Muscle of back (tissue), 3 donors: ENCODE measurements at regions not wholly inside any gene's neighbourhood (a gene's known extent, or its start where the extent isn't known, plus 50 kb on each side); places are given as distances from the start of the nearest gene placed in this dataset.

Experiments used
- DNase-seq, 3 donors: peaks; one replicate each; pipeline versions ENCODE4 v3.0.0 to v3.0.0-alpha.2; 2013

DNA sequence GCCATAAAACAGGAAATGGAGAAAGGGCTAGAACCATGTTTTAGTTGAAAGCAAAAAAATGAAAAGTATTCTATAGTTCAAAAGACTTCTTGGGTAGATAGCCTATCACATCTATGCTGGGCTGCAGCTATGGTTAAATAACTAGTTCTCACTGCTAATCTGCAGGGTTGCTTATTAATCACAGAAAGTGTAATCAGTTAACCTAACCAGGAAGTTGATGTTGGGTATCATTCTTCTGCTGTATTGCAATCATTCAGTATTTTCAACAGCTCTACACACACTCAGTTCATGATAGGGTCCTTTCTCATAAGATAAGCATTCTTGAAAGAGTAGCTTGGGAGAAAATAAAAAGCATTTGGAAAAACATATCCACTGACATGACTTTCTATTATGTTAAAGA is 135.2 kb upstream of the TCF21 start:
- no peak for DNase-seq

DNA sequence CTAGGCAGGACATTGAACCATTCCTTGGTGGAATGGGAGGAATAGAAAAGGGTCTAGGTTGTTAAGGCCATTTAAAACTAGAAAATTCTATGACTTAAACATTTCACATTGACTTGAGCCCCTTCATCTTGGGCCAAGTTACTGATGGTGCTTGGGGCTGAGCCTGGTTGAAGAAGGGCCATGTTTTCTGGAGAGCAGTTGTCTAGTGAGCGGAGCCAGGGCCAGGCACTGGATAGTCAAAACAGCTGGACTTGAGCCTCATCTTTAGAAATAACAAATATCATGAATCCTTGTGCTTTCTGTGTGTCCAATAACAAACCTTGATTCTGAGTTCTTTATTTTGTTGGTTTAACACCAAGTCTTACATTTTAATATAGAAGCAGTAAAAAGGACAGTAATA is 134.6 kb upstream of the TCF21 start:
- DNase-seq = no peak

DNA sequence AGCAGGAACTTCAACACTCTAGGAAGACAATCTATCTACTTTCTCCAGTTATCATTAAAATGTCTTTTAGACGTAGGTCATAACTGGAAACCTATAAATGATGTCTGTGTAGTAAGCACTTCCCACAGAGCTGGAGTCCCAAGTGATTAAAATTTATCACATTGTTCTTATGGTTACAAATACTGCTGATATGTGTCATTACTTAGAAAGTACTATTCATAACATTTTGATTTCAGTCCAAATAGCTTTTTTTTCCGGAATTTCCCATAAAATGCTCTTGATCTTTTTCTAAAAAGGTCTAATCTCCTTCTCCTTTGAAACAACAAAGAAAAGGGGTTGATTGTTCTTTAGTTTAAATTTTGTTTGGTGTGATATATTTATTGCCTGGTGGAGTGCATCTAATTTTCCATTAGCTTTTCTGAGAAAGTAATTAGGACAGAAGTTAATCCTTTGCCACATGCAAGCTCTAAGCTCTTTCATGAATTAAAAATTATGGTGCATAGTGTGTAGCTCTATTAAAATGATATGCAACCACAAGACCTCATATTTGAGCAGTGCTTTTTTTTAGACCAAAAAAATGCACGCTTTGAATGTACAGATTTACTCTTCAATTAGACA is 132.7 kb upstream of the TCF21 start:
- peak in 2 of 3 donors; percentile 56 to 64 for DNase-seq

DNA sequence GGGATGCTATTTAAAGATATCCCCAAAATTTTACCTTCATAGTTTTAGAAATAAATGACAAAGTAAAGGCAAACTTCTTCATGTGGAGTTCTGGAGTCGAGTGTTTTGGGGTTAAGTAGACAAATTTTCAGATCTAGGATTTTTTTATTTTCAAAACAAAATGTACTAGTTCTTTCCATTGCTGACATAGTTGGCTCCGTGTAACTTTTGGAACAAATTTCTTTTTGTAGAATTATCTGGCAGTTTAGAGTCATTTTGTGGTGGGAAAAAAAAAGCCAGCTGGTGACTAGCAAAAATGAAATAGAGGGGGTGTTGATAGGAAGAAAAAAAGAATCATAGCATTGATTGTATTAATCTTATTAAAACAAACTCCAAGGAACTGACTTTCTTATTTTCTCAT is 131.6 kb upstream of the TCF21 start:
- DNase-seq = peak; percentile 72 to 84 (median 78)

DNA sequence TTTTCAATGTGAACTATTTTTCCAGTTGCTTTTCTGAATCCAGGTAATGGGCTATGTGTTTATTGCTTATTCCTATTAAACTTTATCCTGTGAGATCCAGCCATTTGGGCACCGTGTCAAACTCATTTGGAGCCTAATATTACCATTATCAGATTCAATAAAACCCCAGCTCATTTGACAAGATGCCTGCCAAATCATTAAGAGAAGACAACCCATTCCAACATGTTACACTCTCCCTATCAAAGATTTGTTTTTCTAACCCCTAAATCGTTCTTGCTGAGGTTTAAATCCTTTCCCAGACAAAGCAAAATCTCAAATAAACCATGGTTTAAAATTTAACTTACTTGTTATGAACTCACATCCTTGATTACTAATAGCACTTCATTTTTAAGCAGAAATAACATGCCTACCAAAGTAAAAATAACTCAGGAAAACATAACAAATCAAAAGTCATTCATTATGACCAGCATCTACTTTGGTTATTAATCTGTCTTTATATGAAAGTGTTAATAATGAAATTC is 130.0 kb upstream of the TCF21 start:
- no peak for DNase-seq

DNA sequence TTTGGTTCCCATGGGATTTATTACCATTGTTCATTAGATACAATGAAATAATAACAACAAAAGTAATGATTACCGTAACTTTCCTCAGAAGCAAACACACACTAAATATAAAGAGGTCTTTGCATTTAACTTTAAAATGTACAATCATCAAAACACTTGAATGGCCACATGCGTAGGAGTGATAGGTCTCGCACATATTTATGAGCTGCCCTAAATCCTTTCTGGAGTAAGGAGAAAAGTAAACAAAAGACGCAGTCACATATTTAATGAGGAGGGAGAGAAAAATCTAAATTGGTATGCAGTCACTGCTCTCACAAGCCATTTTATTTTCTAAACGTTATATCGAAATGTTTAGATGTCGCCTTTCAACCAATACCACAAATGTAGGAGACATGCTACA is 129.4 kb upstream of the TCF21 start:
- no peak for DNase-seq

DNA sequence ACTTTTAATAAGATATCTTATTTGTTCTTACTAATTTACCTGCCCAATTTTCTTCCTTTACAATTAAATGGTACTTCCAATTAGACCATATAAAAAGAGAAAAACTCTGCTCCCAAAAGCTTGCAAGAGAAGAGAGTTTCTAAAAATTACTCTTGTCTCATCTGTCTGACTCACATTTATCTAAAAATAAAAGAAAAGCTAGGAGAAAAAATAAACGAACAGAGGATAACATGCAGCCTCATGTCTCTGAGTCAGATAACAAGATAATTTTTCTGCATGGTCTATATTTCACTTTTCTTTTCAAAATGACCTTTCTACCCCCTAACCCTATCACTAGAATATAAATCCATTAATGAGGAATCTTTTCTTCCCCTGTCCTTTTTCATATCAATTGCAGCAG is 127.2 kb upstream of the TCF21 start:
- no peak for DNase-seq

DNA sequence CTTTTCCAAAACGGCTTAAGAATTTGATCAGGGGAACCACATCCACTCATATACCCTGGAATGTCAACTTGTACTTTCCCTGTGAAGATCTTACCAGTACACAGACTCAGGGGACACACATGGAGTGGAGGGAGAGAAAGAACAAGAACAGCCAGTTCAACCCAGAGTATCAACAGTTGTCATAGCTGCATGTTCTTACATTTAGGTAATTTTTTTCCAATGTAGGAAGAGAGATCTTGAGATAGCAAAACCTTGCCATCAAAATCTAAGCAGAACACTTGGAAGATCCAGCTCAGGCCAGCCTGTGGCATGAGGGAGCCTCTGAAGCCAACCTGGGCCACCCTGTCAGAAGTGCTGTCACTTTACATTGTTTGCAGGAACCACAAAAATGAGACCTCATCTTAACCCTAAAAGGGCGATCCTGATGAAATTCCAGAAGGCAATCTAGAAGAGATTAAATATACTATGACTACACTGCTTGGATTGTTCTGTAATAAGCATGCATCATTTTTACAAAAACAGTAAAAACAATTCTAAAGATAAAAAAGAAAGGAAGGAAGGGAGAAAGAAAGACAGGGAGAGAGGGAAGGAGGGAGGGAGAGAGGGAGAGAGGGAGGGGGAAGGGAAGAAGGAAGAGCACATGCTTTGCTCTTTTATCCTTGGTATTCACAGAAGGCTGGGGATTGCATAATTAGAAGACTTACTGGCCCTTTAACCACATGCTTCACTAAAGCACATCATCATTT is 124.7 kb upstream of the TCF21 start:
- no peak for DNase-seq

DNA sequence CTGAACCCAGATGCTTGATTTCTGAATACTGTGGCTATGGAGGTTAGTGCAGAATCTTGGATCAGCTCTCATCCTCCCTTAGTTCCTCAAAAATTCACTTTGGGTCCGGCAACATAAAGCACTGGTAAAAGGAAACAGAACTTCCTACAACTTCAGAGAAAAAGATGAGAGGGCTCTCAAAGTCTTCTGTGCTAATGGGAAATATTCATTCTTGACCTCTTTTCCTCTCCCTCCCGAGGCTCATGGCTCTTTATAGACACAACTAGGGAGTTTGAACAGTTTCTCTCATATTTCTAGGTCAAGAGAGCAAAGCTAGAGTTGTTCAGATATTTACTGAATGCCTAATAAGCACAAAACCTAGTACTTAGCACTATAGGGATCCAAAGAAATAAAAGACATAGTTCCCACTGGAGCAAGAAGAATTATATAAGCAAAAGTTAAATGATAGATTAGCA is 124.1 kb upstream of the TCF21 start:
- no peak for DNase-seq

DNA sequence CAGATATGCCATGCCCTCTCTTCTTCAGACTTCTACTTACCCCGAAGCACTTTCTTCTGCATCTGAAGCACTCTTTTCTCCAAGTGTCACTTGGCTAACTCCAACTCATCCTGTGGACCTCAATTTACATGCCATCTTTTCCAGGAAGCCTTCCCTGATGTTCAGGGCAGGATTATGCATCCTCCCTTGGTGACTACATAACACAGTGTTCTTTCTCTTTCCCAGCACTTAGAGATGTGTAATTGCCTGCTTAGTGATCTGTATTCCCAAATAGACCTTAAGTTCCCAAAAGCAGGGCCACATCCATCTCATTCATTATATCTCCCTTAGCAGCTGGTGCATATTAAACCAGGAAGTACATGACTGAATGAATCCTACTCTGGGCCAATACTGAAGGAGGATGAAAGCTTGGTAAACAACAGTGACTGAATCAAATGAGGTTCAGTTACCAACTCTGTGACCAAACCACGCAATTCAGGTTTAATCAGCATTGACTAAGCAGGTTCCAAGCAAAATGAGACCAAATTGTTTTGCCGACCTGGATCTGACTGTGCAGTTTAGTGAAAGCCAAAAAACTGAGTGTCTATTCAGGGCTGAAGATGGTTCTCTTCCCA is 121.4 kb upstream of the TCF21 start:
- DNase-seq = no peak

DNA sequence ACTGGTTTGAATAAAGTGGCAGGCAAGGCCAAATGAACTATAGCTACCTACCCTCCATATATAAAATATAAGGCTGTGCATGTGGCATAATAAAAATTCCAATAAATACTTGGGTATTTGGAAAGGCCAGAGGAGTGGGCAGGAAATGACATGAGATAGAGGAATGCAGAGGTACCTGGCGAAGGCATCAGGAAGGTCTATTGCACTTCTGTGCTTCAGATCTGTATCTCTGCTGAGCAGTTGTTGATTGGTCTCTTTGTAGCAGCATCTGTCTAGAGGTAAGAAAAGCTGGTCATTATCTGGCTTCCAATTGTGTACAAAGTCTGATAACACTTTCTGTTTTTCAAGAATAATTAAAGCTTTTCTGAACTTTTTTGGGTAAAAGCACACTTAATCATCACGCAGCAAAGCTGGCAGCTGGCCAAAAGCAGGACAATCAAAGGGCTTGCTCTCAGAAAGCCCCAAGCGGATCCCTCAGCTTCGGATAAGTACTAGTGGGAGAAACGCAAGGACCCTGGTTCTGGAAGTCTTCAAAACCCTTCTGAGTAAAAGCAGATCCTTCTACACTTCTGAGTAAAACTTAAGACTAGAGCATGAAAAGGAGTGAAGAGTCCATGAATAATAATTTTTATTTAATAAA is 120.1 kb upstream of the TCF21 start:
- no peak for DNase-seq

DNA sequence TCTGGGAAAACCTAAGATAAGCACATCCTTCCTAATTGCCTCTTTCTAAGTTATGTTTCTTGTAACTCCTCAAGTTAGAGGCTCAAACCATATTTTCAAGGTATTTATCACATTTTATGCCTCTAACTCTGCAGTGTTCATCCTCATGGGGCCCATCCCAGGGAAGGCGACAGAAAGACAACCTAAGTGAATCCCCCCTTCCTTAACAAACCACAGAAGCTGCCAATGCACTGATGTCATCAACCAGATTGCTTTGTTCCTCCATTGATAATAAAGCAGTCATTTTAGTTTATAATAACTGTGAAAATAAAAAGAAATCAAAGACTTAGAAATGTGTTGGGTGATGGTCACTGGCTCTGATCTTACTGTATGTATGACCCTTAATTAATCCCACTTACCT is 119.5 kb upstream of the TCF21 start:
- no peak for DNase-seq

DNA sequence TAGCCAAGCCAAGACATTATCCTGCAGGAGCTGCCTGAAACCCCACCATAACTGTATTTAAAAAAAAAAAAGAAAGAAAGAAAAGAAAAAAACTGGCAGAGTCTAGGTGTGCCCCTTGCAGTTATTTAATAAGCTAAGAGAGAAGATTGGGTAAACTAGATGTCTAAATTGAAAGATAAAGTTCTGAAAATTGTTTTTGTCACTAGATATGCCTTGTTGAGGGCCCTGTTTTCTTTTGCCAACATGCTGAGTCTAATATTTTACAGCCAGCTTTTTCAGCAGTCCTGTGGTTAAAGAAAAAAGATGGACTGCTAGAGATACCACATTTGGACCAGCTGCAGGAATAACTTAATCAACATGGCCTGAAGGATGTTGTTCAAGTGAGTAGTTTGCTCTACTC is 116.3 kb upstream of the TCF21 start:
- DNase-seq = no peak

DNA sequence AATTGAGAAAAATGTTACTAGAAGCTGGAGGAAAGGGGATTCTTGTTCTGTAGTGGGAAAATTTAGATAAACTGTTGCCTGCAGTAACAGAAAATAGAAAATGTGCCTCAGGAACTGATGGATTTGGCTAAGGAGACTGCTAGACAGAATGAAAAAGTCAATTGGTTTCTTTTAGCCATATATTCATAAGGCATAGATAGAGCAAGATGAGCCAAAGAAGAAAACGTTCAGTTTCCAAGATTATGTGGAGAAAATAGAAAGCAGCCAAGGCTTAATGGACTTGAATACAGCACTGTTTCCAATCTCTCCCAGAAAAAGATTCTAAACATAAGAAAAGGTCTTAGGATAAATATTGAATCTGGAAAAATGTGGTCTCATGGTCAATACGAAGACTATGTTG is 115.1 kb upstream of the TCF21 start:
- no peak for DNase-seq

DNA sequence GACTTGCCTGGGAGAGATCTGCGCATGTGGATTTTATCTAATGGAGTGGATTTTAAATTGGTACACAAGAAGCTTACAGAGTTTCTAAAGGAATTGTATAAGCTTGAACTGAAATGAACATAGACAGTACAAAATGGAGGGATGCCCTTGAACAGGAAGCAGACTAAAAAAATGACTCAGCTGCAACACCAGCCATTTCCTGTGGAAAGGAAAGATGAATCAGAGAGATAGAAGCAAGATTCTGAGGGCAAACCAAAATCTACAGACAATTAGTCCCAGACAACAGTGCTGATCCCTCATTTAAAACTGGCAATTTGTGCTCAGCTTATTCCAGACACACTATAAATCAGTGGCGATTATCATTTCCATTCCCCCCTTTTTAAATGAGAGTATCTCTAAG is 114.6 kb upstream of the TCF21 start:
- no peak for DNase-seq

DNA sequence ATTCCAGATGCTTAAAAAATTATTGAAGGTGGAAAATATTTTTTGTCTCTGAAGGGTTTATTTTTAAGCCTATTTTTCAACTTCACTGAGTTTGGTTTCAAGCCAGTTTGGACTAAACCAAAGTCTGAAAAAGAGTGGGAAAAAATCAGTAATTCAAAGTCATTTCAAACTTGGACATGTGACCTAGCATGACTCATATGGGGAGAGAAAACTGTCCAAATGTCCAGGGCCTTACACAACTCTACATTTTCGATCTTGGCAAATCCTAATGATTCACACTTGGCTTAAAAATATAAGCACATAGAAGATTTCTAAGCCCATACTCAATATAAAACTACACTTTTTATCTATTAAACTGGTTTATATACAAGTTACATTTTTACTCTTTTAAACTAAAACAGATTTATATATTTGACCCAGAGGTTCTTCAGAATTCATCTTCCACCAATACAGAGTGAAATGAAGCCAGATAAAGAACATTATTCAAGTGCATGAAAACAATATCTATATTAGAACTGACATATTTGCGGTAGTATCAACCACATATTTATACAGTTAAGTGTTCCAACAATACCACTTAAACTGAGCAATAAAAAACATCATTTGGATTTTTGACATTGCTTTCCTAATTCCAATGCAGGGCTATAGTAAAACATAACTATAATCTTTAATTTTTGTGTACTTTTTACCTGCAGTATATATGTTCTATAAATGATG is 110.3 kb upstream of the TCF21 start:
- DNase-seq = peak; percentile 81 to 90 (median 85)

DNA sequence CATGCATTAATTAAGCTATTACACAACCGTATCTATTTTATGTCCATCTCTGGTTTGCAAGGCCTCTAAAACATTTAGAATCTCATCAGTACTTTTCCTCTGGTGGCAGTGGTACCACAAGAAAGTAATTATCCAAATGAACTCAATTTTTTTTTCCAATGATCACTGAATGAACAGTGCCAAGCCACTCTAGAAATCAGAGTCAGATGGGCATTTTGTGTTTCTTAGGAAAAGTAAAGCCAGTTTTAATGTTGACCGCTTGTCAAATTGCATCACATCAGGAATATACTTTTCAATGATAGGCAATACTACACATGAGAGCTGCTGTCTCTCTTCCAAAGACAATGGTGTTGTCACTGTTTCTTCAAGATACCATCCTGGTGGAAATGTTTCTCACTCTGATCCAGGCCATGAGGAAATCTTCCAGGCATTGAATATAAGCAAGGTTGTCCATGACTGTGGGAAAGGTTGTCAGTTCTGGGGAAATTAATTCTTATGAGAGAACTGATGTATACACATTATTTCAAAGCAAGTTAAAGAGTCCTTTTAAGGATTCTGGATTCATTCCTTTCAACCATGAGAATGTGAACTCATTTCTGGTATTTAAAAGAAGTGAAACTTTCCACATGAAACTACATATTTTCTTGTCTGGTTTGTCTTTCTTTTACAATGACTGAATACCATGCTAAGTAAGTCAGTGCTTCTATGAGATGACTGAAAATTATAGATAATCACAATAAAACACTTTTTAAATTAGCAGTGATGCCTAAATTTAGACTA is 108.8 kb upstream of the TCF21 start:
- no peak for DNase-seq

DNA sequence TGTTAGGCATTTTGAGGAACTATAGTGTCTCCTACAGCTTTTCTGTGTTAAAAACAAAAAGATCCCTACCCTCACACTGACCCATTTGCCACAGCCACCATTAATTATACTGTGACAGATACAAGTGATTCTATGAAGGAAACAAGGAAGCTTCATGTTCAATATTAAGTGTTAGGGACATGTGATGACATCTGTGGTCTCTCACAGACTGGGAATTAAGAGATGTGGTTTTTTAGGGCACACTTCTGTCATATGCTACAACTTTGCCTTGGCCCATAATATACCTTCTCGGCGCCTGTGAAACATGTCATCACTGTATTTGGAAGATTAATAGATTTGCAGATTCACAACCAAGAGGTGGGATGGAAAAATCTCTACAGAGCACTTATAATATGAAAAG is 102.9 kb upstream of the TCF21 start:
- DNase-seq = no peak

DNA sequence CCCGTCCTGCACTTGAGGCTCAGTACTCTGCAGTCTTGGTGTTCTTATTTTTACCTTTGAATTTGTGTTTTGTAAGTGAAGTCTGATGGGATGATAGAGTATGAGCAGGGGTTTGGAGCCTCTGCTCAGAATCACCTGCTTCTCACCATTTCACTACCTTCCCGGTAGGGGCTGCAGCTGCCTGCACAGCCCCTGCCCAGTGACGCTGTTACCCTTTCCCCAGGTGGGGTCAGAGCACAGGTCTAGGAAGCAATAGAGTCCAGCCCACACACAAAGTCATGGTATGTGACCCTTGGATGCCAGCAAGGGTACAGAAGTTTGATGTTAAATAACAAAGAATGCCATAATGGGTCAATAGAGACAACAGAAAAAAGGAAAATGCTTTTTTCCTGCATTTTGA is 101.8 kb upstream of the TCF21 start:
- DNase-seq = no peak

DNA sequence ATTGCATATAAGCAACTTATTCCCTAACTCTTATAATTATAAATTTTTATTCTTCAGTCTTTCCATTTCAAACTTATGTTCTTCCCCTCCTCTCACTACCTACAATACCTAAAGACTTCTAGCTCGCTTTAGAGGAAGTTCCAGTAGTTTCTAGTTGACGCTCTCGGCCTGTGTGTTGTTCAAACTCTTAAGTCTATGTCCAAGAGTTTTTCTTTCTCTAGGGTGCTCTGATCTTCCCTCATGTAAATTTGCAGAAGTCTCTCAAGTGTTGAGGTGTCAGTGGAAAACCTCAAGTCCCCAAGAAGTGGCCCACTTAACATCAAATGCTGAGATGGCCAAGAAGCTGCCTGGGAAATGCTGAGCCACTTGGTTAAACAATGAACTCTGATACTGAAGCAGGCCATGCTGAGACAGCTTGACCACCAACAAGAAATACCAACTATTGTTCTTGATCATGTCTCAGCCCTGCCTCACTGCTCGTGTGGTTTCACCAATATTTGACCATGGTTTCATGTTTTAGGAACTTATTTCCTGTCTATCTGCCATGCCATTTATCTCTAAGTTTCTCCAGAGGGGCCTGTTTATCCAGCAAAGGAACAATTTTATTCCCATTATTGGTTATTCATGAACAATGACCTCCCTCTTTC is 100.9 kb upstream of the TCF21 start:
- no peak for DNase-seq

DNA sequence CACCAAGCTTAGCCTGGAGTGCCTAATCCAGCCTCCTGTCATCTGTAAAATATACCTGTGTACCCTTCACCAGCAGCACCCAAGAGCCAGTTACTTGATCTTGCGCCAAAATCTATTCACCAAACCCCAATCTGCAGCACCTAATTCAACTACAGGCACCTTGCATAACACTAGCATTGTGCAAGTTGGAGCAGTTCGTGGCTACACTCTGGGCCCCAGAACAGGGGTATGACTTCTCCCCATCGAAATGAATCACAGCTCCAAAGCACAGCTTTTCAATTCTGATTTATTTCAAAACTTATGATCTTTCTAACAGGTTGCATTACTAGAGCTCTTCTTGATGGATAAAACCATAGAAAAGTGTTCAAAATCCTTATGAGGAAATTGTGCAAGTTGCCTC is 100.4 kb upstream of the TCF21 start:
- no peak for DNase-seq
